ENCODE measurements at regions not wholly inside any gene's neighbourhood (a gene's known extent, or its start where the extent isn't known, plus 50 kb on each side); places are given as distances from the start of the nearest gene placed in this dataset.

DNA sequence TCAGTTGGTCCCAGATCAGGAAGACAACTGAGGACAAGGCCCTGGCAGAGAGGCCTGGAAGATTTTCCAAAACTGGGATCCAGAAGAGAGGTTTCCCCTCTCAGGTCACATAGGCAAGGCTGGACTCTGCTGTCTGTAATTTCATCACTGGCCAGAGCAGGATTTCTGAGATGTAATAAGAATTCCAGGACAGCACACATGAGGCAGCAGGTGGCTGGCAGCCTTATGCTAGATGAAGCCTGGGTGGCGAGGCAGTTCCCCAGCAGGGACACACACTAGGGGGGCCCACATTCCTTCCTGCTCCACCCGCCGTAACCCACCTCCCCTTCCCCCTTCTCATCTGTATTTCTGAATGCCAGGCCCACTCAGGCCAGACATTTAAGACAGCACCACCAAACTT is 98.6 kb downstream of the HNRNPLL start:
- Histone ChIP-seq H3K4me3 (ENCODE audit: low read depth, low read length) (no peak overlapping the region), H3K36me3 (ENCODE audit: control insufficient read depth, insufficient read depth, low read length) (no peaks in the 10 kb centered on the region), H3K27me3 (ENCODE audit: control insufficient read depth, insufficient read depth, low read length) (peaks cover 3% of the 10 kb centered on the region)
- DNase-seq (ENCODE audit: low read depth), result no peak
- TF ChIP-seq CTCF (IDR thresholded peaks at IDR 0.05; ENCODE audit: insufficient read depth, low read length, poor library complexity, severe bottlenecking), result no peak

GRCh38 chr2:38502107-38502506 is 100.6 kb downstream of the HNRNPLL start:
- TF ChIP-seq CTCF (IDR thresholded peaks at IDR 0.05; ENCODE audit: insufficient read depth, low read length, poor library complexity, severe bottlenecking), result no peak
- H3K36me3 ChIP-seq (ENCODE audit: control insufficient read depth, insufficient read depth, low read length), result no peaks in the 10 kb centered on the region
- H3K27me3 ChIP-seq (ENCODE audit: control insufficient read depth, insufficient read depth, low read length), result peaks cover 3% of the 10 kb centered on the region
- H3K4me3 ChIP-seq (ENCODE audit: low read depth, low read length), result no peak overlapping the region
- DNase-seq (ENCODE audit: low read depth), result no peak

GRCh38 chr2:38500283-38500634 is 102.5 kb downstream of the HNRNPLL start:
- H3K36me3 ChIP-seq (ENCODE audit: control insufficient read depth, insufficient read depth, low read length), result no peaks in the 10 kb centered on the region
- no peak for TF ChIP-seq CTCF (IDR thresholded peaks at IDR 0.05; ENCODE audit: insufficient read depth, low read length, poor library complexity, severe bottlenecking)
- no peak overlapping the region for H3K4me3 ChIP-seq (ENCODE audit: low read depth, low read length)
- DNase-seq (ENCODE audit: low read depth), result no peak
- peaks cover 3% of the 10 kb centered on the region for H3K27me3 ChIP-seq (ENCODE audit: control insufficient read depth, insufficient read depth, low read length)

- Histone ChIP-seq H3K4me3 (ENCODE audit: low read depth, low read length) (no peak overlapping the region), H3K27me3 (ENCODE audit: control insufficient read depth, insufficient read depth, low read length) (peaks cover 3% of the 10 kb centered on the region), H3K36me3 (ENCODE audit: control insufficient read depth, insufficient read depth, low read length) (no peaks in the 10 kb centered on the region)
- TF ChIP-seq CTCF (IDR thresholded peaks at IDR 0.05; ENCODE audit: insufficient read depth, low read length, poor library complexity, severe bottlenecking), result no peak
- no peak for DNase-seq (ENCODE audit: low read depth)
Measured at GRCh38 chr2:38499548-38500282, 103.0 kb downstream of the HNRNPLL start.

DNA sequence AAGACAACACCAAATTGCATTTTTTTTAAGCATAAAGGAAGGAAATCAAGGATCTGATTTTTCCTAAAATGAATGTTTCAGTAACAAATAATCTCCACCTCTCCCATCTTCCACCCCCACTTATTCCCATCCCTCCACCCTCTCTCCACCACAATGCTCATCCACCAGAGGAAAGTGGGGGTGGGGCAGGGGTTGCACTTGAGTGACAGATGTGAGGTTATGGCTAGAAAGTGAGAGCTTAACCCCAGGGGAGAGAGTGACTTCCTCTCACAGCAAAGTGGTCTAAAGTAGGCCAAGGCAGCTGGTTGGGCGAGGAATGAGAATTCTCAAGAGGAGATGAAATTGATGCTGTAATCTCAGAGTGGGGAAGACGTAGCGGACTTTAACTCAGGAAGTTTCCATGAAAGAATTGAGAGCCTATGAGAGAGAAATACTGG is 104.7 kb downstream of the HNRNPLL start:
- no peak for DNase-seq (ENCODE audit: low read depth)
- peaks cover 3% of the 10 kb centered on the region for H3K27me3 ChIP-seq (ENCODE audit: control insufficient read depth, insufficient read depth, low read length)
- TF ChIP-seq CTCF (IDR thresholded peaks at IDR 0.05; ENCODE audit: insufficient read depth, low read length, poor library complexity, severe bottlenecking), result no peak

DNA sequence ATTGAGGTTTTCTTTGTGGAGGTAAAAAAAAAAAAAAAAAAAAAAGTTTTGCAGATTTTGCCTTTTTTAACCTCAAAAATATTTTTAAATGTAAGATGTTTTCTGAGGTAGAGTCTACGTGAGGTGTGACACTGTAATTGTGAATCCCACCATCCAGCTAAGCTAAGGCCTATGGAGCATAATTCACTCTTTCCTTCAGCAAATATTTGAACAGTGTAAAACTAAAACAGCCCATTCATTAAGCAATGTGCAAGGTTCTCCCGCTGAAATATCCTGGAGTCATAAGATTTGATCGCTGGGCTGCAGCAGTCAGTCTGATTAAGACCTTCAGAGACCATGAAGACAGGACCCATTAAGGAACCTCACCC is 105.1 kb downstream of the HNRNPLL start:
- no peak for TF ChIP-seq CTCF (IDR thresholded peaks at IDR 0.05; ENCODE audit: insufficient read depth, low read length, poor library complexity, severe bottlenecking)
- peaks cover 3% of the 10 kb centered on the region for H3K27me3 ChIP-seq (ENCODE audit: control insufficient read depth, insufficient read depth, low read length)
- H3K36me3 ChIP-seq (ENCODE audit: control insufficient read depth, insufficient read depth, low read length), result no peaks in the 10 kb centered on the region
- DNase-seq (ENCODE audit: low read depth), result no peak
- no peak overlapping the region for H3K4me3 ChIP-seq (ENCODE audit: low read depth, low read length)

More for the DNA sequence above, 104.7 kb downstream of the HNRNPLL start:
- H3K36me3 ChIP-seq (ENCODE audit: control insufficient read depth, insufficient read depth, low read length), result no peaks in the 10 kb centered on the region
- no peak overlapping the region for H3K4me3 ChIP-seq (ENCODE audit: low read depth, low read length)
